LNCaP clone FGC (cell line): ENCODE measurements at regions not wholly inside any gene's neighbourhood (a gene's known extent, or its start where the extent isn't known, plus 50 kb on each side); places are given as distances from the start of the nearest gene placed in this dataset.

Source experiments
- DNase-seq: peaks from one replicate; pipeline ENCODE4 v3.0.0-alpha.2; 2011; ENCODE audit warnings: low read depth
- H3K4me3 ChIP-seq: 2 replicates; pipeline ENCODE4 v1.5.1; 2011; ENCODE audit warnings: mild to moderate bottlenecking, low read depth, low read length, control low read depth
- CTCF ChIP-seq: IDR thresholded peaks from 2 replicates; pipeline ENCODE4 v1.5.1; 2012; ENCODE audit warnings: mild to moderate bottlenecking; ENCODE audit not compliant: control insufficient read depth, insufficient read depth; ENCODE audit errors: extremely low read depth

DNA sequence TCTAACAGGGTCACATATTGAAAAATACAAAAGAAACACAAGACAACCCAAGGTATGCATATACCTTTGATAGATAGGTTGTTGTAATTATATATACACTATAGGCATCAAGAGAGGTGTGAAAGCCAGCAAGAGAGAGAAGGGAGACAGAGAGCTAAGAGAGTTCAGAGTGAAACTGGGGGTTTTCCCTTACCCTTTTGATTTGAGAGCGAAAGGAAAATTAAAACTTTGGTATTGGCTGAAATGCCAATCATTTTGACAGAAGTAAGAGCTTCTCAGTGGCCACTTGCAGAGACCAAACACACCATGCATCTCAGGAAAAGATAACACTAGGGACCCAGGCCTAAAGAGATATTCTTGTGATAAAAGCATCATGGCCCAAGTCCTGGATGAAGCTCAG, 183.6 kb downstream of the SHOX2 start:
- H3K4me3 ChIP-seq, result no peak overlapping the region
- TF ChIP-seq CTCF, result no peak
- no peak for DNase-seq

GRCh38 chr3:157921811-157922210, 184.4 kb downstream of the SHOX2 start:
- no peak for TF ChIP-seq CTCF
- no peak for DNase-seq
- H3K4me3 ChIP-seq, result no peak overlapping the region

DNA sequence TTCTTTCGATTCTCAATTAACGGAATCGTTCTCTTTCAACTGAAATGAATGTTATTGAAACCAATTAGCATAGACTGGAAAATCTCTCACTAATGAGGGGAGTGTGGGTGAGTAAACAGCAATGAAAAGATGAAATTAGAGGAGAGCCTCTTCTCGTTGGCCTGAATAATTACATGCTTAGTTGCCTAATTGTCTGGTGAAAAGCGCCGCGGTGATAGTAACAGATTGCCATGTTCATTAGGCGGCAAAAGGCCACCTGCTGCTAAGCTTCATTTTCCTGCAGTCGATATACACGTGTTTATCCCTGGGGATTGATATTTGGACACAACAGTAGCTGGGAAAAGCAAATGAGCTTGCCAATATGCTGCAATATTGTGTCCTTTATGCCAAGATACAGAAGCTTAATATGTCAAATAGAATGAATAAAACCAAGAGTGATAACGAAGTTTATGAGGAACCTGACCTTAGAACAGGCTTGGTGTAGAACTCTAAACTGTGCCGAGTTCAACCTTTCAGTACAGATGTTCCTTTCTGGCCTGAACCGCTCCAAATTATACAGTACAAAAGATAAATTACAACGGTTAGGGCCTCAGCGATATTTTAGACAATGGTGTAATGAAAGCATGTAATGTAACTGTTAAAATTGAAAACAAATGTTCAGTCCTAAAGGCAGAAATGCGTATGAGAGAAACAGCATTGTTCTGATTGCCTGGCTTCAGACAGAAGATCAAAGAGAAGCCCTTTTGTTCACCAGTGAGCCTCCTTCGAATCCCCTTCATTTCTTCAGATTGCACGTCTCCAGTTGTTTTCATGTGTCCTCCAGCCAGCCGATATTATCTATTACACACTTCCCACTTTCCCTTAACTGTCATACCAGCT, 185.2 kb downstream of the SHOX2 start:
- no peak for TF ChIP-seq CTCF
- DNase-seq, result no peak
- H3K4me3 ChIP-seq, result no peak overlapping the region

- DNase-seq, result no peak
- H3K4me3 ChIP-seq, result no peak overlapping the region
- TF ChIP-seq CTCF, result no peak
These were observed 186.8 kb downstream of the SHOX2 start for GRCh38 chr3:157919319-157919887.

DNA sequence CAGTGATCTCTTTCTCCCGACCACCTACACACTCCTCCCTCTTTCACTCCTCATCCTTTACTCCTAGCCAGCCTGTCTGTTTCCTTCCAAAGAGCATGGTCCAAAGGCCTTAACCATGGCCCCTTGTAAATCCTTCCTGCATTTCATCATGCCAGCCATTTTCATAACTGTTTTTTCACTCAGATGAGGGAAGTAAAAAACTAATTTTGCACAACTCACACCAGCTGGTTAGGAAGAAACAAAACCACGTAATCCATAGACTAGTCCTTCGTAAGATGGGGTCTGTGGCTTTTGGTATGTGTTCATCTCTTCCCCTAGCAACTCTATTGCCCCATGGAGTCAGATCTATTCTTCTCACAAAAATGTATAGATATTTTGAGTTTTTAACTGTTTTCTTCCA, 187.8 kb downstream of the SHOX2 start:
- DNase-seq, result no peak
- no peak for TF ChIP-seq CTCF
- no peak overlapping the region for H3K4me3 ChIP-seq

DNA sequence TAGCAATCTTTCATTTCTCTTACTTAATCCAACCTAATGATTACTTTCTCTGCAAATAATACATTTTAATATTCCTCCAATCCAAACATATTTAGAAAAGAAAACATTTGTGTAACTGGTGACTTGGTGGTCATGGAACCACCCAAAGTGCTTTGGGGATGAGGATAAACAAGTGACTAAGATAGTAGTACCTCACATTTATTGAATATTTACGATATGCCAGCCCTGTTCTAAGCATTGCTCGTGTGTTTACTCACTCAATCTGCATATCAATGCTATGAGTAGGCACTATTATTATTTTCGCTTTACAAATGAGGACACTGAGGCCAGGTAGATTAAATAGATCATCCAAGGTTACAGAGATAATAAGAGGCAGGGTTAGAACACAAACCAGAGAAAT, 189.5 kb downstream of the SHOX2 start:
- no peak for DNase-seq
- no peak for TF ChIP-seq CTCF
- no peak overlapping the region for H3K4me3 ChIP-seq
